Caco-2 (cell line): ENCODE measurements at regions not wholly inside any gene's neighbourhood (a gene's known extent, or its start where the extent isn't known, plus 50 kb on each side); places are given as distances from the start of the nearest gene placed in this dataset.

Experiments used
- BruUV-seq: library from RNA; stranded (reverse); fragments of 400-500 nt; replicated peaks from 2 replicates; lab custom pipeline; 2021; lab: Mats Ljungman, UMichigan
- CTCF ChIA-PET: fragments of 300-600 bp; sonication (Branson Sonifier 250); formaldehyde crosslinking; loops from one replicate; lab custom pipeline; 2022; ENCODE audit warnings: antibody characterized with exemption; lab: Charles Lee
- POLR2A ChIA-PET: fragments of 300-600 bp; sonication (Branson Sonifier 250); formaldehyde crosslinking; loops from one replicate; lab custom pipeline; 2022; ENCODE audit warnings: antibody characterized with exemption; lab: Charles Lee
- DNase-seq, 2 experiments: peaks; one replicate each; pipeline versions ENCODE4 v3.0.0 to v3.0.0-alpha.2; 2020 to 2022
- H3K27me3 ChIP-seq: replicated peaks from 2 replicates; pipeline ENCODE4 v1.6.0; 2011; ENCODE audit warnings: low read length; ENCODE audit not compliant: control insufficient read depth, insufficient read depth
- H3K36me3 ChIP-seq: 2 replicates; pipeline ENCODE4 v1.5.1; 2011; ENCODE audit warnings: low read length; ENCODE audit not compliant: control insufficient read depth, insufficient read depth
- H3K4me1 ChIP-seq: fragments of 250-450 bp; sonication (Bioruptor Pico); 2 replicates; pipeline ENCODE4 v1.5.1; 2020; ENCODE audit warnings: mild to moderate bottlenecking
- H3K4me3 ChIP-seq: 2 replicates; pipeline ENCODE4 v1.5.1; 2011; ENCODE audit warnings: low read depth, mild to moderate bottlenecking, control low read depth, low read length
- H3K9me3 ChIP-seq: fragments of 250-450 bp; sonication (Bioruptor Pico); 2 replicates; pipeline ENCODE4 v1.5.1; 2020; ENCODE audit warnings: mild to moderate bottlenecking, moderate library complexity
- H3K27ac Mint-ChIP-seq: one replicate; pipeline ENCODE4 v1.8.0; 2022; ENCODE audit warnings: mixed read lengths; ENCODE audit not compliant: unreplicated experiment
- H3K27me3 Mint-ChIP-seq: one replicate; pipeline ENCODE4 v1.8.0; 2022; ENCODE audit warnings: mixed read lengths; ENCODE audit not compliant: insufficient read depth, unreplicated experiment
- H3K36me3 Mint-ChIP-seq: one replicate; pipeline ENCODE4 v1.8.0; 2022; ENCODE audit warnings: mild to moderate bottlenecking, mixed read lengths; ENCODE audit not compliant: insufficient read depth, unreplicated experiment
- H3K4me1 Mint-ChIP-seq: one replicate; pipeline ENCODE4 v1.8.0; 2022; ENCODE audit warnings: low read depth, mixed read lengths; ENCODE audit not compliant: unreplicated experiment
- H3K4me3 Mint-ChIP-seq: one replicate; pipeline ENCODE4 v1.8.0; 2022; ENCODE audit warnings: mild to moderate bottlenecking, moderate library complexity, mixed read lengths; ENCODE audit not compliant: unreplicated experiment
- H3K9me3 Mint-ChIP-seq: one replicate; pipeline ENCODE4 v1.8.0; 2022; ENCODE audit warnings: mixed read lengths; ENCODE audit not compliant: unreplicated experiment
- CTCF ChIP-seq, 2 experiments: fragments of 200-600 bp in 1 of 2; IDR thresholded peaks; 1 replicate in 1 of 2; 2 replicates in 1 of 2; pipeline versions ENCODE4 v1.5.1 to v1.8.0; 2011 to 2022; ENCODE audit warnings: antibody characterized with exemption in 1 of 2, control low read depth in 1 of 2, inconsistent platforms in 1 of 2, low read depth in 1 of 2, low read length in 1 of 2, mild to moderate bottlenecking in 1 of 2, moderate library complexity in 1 of 2; ENCODE audit not compliant: insufficient read depth in 1 of 2, severe bottlenecking in 1 of 2, unreplicated experiment in 1 of 2
- intact Hi-C: fragments of 100-400 bp; cut with micrococcal nuclease; formaldehyde crosslinking; loops from one replicate; pipeline ENCODE4 v1.10.0; 2022; ENCODE audit not compliant: unreplicated experiment

DNA sequence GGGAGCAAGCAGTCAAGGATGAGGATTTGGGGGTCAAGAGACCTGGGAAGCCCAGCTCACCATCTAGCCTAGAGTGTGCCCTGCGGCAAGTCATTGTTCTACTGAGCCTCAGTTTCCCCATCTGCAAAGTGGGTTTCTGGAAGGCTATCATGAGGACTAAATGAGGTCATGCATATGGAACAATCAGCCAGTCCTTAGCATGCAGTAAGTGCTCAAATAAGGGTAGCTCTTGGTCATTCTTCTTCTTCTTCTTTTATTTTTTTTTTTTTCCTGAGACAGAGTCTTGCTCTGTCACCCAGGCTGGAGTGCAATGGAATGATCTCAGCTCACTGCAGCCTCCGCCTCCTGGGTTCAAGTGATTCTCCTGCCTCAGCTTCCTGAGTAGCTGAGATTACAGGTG lies 99.9 kb upstream of the RUNX3 start:
- H3K36me3 Mint-ChIP-seq = no peaks in the 10 kb centered on the region
- H3K4me3 Mint-ChIP-seq = no peak overlapping the region
- DNase-seq = no peak
- no peak overlapping the region for H3K4me3 ChIP-seq
- H3K9me3 ChIP-seq = no peaks in the 10 kb centered on the region
- intact Hi-C loops = loop anchor here (10.0 kb wide), 1 partner anchor 165 kb away; no protein-coding TSS in a partner anchor
- no peak overlapping the region for H3K27ac Mint-ChIP-seq
- no peaks in the 10 kb centered on the region for H3K36me3 ChIP-seq
- ChIA-PET POLR2A (no interaction called here), CTCF (no interaction called here)
- H3K27me3 Mint-ChIP-seq = no peaks in the 10 kb centered on the region
- no peak for TF ChIP-seq CTCF (IDR thresholded peaks at IDR 0.05; ENCODE audit: insufficient read depth in 1 of 2, low read depth in 1 of 2, low read length in 1 of 2, severe bottlenecking in 1 of 2, unreplicated experiment in 1 of 2)
- BruUV-seq = no TSS peak
- H3K9me3 Mint-ChIP-seq = no peaks in the 10 kb centered on the region
- no peaks in the 10 kb centered on the region for H3K4me1 ChIP-seq
- no peaks in the 10 kb centered on the region for H3K27me3 ChIP-seq
- H3K4me1 Mint-ChIP-seq = no peaks in the 10 kb centered on the region

DNA sequence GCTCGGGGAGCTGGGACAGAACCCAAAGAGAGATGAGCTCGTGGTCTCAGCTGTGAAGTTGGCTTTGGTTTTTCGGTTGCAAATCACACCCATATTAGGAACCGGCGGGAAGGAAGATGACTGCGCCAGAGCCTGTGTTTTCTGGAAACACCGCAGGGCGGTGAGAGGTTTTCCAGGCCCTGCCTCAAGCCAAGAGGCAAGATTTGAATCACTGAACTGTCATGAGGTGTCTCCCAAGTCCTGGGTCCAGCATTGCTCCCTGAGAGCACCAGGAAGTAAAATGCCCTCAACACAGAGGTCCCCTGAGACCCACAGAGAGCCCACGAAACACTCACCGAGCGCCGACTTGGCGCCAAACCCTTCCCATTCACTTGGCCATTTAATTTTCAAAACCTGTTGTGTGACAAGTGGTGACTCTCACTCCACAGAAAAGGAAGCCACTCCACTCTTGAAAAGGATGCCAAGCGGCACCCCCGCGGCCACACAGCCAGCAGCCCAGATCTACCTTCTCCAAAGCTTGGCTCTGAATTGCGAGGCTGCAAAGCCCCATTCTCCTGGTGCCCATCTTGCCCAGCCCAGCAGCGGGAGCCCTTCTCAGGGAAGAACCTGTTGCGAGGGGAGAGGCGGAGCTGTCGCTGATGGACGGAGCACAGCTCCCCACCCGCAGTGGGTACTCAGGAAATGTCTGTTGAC lies 99.0 kb upstream of the RUNX3 start:
- Histone ChIP-seq H3K27me3 (no peaks in the 10 kb centered on the region), H3K36me3 (no peaks in the 10 kb centered on the region), H3K9me3 (no peaks in the 10 kb centered on the region), H3K4me1 (no peaks in the 10 kb centered on the region), H3K4me3 (no peak overlapping the region)
- CTCF ChIA-PET = no interaction called here
- intact Hi-C loops = no loop called here
- BruUV-seq = no TSS peak
- no peak overlapping the region for H3K4me3 Mint-ChIP-seq
- POLR2A ChIA-PET = no interaction called here
- H3K27ac Mint-ChIP-seq = no peak overlapping the region
- no peaks in the 10 kb centered on the region for H3K4me1 Mint-ChIP-seq
- no peak for TF ChIP-seq CTCF (IDR thresholded peaks at IDR 0.05; ENCODE audit: insufficient read depth in 1 of 2, low read depth in 1 of 2, low read length in 1 of 2, severe bottlenecking in 1 of 2, unreplicated experiment in 1 of 2)
- no peaks in the 10 kb centered on the region for H3K36me3 Mint-ChIP-seq
- no peaks in the 10 kb centered on the region for H3K27me3 Mint-ChIP-seq
- H3K9me3 Mint-ChIP-seq = no peaks in the 10 kb centered on the region
- no peak for DNase-seq

DNA sequence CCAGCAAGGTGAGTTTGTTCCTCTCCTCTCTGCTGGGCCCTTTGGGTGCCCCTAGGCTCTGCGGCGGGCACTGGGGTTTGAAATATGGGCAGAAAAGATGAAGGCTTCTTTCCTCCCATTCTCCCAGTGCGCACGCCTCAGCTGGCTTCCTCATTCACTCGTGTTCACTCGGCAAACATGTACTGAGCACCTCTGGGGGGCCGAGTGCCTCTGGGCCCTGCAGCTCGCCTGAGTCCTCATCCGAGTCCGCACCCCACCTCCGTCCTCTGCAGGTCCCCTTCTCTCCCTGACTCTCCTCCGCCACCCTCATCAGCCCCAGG lies 98.5 kb upstream of the RUNX3 start:
- no peaks in the 10 kb centered on the region for H3K36me3 ChIP-seq
- intact Hi-C loops = no loop called here
- no peaks in the 10 kb centered on the region for H3K27me3 Mint-ChIP-seq
- no peak overlapping the region for H3K27ac Mint-ChIP-seq
- CTCF ChIA-PET = no interaction called here
- H3K36me3 Mint-ChIP-seq = no peaks in the 10 kb centered on the region
- no peak for TF ChIP-seq CTCF (IDR thresholded peaks at IDR 0.05; ENCODE audit: insufficient read depth in 1 of 2, low read depth in 1 of 2, low read length in 1 of 2, severe bottlenecking in 1 of 2, unreplicated experiment in 1 of 2)
- H3K4me1 ChIP-seq = no peaks in the 10 kb centered on the region
- no peak overlapping the region for H3K4me3 ChIP-seq
- no TSS peak for BruUV-seq
- no peaks in the 10 kb centered on the region for H3K9me3 Mint-ChIP-seq
- H3K27me3 ChIP-seq = no peaks in the 10 kb centered on the region
- no peak for DNase-seq
- no peaks in the 10 kb centered on the region for H3K4me1 Mint-ChIP-seq
- no peak overlapping the region for H3K4me3 Mint-ChIP-seq
- no peaks in the 10 kb centered on the region for H3K9me3 ChIP-seq
- POLR2A ChIA-PET = no interaction called here
